ENCODE measurements at regions not wholly inside any gene's neighbourhood (a gene's known extent, or its start where the extent isn't known, plus 50 kb on each side); places are given as distances from the start of the nearest gene placed in this dataset.

DNA sequence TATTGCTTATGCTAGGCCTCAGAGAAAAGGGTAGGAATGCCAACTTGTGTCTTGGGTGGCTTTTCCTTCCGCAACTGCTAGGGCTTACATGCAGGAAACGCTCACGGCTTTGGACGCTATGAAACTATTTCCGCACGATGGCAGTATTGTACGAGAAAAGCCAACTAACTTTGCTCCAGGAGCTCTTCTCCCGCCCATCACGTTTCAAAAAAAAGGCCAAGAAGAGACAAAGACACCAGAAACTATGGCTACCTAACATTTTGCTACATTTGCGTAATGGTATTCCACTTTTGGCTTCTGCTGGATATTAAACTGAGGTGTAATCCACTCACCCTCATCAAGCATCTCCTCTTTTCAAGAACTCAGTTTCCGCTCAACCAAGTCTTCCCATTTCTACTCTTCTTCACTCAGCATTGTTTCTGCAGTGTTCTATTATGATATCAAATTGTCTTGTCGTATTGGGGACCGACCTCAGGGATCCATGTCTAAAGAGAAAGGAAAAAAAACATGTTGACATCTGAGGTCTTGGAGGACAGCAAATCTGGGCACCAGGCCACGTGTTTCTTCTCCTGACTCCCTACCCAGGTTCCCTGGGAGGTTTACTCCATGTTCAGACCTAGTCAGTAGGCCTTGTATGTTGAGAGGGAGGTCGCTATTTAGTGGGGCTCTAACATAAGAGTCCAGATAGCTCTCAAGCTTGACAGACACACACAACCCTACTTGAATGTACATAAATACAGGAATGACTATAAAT is 239.4 kb upstream of the STK26 start:
- Histone ChIP-seq H3K27ac (peak overlapping the region; percentile 84), H3K27me3 (ENCODE audit: insufficient read depth, low read depth) (no peaks in the 10 kb centered on the region), H3K4me1 (ENCODE audit: low read depth, poor library complexity, severe bottlenecking) (no peaks in the 10 kb centered on the region), H3K9ac (peak overlapping the region; percentile 67), H2AFZ (ENCODE audit: low read depth) (peak overlapping the region; percentile 52; the same call in 1 of the 2 replicates), H4K20me1 (ENCODE audit: insufficient read depth) (no peaks in the 10 kb centered on the region), H3K79me2 (ENCODE audit: insufficient read depth, low read depth) (no peaks in the 10 kb centered on the region), H3K4me2 (peak overlapping the region; percentile 21), H3K36me3 (ENCODE audit: insufficient read depth) (no peaks in the 10 kb centered on the region), H3K4me3 (IDR thresholded peaks at IDR 0.05; ENCODE audit: insufficient read depth, low read depth, low read length) (no peak overlapping the region)
- TF ChIP-seq, protein P1, sequence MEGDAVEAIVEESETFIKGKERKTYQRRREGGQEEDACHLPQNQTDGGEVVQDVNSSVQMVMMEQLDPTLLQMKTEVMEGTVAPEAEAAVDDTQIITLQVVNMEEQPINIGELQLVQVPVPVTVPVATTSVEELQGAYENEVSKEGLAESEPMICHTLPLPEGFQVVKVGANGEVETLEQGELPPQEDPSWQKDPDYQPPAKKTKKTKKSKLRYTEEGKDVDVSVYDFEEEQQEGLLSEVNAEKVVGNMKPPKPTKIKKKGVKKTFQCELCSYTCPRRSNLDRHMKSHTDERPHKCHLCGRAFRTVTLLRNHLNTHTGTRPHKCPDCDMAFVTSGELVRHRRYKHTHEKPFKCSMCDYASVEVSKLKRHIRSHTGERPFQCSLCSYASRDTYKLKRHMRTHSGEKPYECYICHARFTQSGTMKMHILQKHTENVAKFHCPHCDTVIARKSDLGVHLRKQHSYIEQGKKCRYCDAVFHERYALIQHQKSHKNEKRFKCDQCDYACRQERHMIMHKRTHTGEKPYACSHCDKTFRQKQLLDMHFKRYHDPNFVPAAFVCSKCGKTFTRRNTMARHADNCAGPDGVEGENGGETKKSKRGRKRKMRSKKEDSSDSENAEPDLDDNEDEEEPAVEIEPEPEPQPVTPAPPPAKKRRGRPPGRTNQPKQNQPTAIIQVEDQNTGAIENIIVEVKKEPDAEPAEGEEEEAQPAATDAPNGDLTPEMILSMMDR (conservative IDR thresholded peaks at IDR 0.05; ENCODE audit: low read depth, low read length) = peak; percentile 39

DNA sequence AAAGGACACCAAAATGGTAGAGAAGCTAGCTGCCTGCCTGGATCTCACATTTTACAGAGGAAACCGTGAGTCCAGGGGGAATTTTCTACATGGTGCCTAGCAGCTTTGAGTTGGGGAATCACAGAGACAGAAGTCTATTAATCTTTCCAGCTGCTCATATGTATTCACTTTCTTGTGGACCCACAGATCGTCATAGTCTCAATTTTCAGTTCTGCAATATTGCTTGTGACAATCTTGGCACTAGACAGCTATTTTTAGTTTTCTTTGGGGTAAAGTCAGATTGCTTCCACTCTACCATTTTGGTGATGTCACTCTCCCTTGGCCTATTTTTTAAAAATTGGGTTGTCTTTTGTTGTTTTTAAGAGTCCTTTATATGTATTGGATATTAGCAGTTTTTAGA is 233.4 kb upstream of the STK26 start:
- Histone ChIP-seq H3K36me3 (ENCODE audit: insufficient read depth) (no peaks in the 10 kb centered on the region), H3K27me3 (ENCODE audit: insufficient read depth, low read depth) (no peaks in the 10 kb centered on the region), H3K4me3 (IDR thresholded peaks at IDR 0.05; ENCODE audit: insufficient read depth, low read depth, low read length) (no peak overlapping the region), H3K79me2 (ENCODE audit: insufficient read depth, low read depth) (no peaks in the 10 kb centered on the region), H2AFZ (ENCODE audit: low read depth) (no peak overlapping the region), H3K9ac (no peak overlapping the region), H3K4me2 (no peak overlapping the region), H3K4me1 (ENCODE audit: low read depth, poor library complexity, severe bottlenecking) (no peaks in the 10 kb centered on the region), H4K20me1 (ENCODE audit: insufficient read depth) (no peaks in the 10 kb centered on the region), H3K27ac (no peak overlapping the region)
- TF ChIP-seq, protein P1 (conservative IDR thresholded peaks at IDR 0.05; ENCODE audit: low read depth, low read length) = no peak

DNA sequence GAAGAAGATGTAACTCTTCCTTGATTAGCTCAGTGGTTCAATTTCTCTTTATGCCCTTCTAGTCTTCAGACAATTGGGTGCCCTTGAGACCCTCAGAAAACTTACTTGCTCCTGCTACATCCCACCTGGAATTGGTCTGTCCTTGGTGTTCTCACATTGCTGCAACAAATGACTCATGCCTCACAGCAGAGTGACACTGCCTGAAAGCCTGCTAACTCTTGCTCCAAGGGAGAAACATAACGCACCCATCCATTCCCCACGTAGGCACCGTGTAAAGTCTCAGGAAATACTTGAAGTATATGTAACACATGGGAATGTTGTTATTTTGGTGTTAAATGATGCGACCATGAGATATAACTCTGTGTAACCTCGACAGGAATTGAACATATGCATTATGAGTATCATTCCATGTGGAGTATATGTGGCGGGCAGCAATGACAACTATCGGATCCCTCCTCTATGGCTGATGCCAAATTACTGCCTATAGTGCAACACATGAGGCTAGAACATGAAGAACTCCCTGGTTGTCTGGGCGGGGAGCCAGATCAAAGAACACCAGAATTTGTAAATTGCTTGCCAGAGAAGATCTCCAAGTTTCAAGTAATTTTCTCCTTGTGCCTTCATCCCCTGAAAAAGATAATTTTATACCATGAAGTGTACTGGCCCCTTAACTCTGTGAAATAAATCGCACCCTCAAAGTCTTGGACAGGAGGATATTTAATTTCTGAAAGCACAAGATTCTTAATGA is 231.3 kb upstream of the STK26 start:
- Histone ChIP-seq H3K27ac (no peak overlapping the region), H3K9ac (no peak overlapping the region), H3K79me2 (ENCODE audit: insufficient read depth, low read depth) (no peaks in the 10 kb centered on the region), H2AFZ (ENCODE audit: low read depth) (no peak overlapping the region), H3K4me1 (ENCODE audit: low read depth, poor library complexity, severe bottlenecking) (no peaks in the 10 kb centered on the region), H3K27me3 (ENCODE audit: insufficient read depth, low read depth) (no peaks in the 10 kb centered on the region), H3K4me2 (no peak overlapping the region), H4K20me1 (ENCODE audit: insufficient read depth) (no peaks in the 10 kb centered on the region), H3K4me3 (IDR thresholded peaks at IDR 0.05; ENCODE audit: insufficient read depth, low read depth, low read length) (no peak overlapping the region), H3K36me3 (ENCODE audit: insufficient read depth) (no peaks in the 10 kb centered on the region)
- TF ChIP-seq, protein P1 (conservative IDR thresholded peaks at IDR 0.05; ENCODE audit: low read depth, low read length) = no peak

DNA sequence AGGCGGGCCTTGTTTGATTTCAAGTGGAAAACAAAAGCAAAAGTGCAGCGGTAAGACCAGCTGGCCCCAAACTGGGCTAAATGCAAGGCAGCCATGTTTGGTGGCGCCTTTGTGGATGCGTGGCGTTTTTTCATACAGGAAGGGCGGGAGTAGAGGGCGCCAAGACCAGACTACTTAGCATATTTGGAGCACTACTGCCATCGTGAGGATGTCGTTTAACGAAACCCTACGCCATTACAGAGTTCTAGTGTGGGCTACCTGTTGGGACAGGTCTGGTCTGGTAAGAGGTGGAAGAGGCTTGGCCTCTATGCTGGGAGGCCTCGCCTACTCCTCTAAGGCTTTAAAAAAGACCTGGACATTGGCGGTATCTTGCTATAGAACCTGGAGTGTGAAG is 230.7 kb upstream of the STK26 start:
- Histone ChIP-seq H3K4me2 (no peak overlapping the region), H4K20me1 (ENCODE audit: insufficient read depth) (no peaks in the 10 kb centered on the region), H3K4me1 (ENCODE audit: low read depth, poor library complexity, severe bottlenecking) (no peaks in the 10 kb centered on the region), H3K27me3 (ENCODE audit: insufficient read depth, low read depth) (no peaks in the 10 kb centered on the region), H3K36me3 (ENCODE audit: insufficient read depth) (no peaks in the 10 kb centered on the region), H3K27ac (no peak overlapping the region), H3K79me2 (ENCODE audit: insufficient read depth, low read depth) (no peaks in the 10 kb centered on the region), H3K4me3 (IDR thresholded peaks at IDR 0.05; ENCODE audit: insufficient read depth, low read depth, low read length) (no peak overlapping the region), H3K9ac (no peak overlapping the region), H2AFZ (ENCODE audit: low read depth) (no peak overlapping the region)
- TF ChIP-seq, protein P1 (conservative IDR thresholded peaks at IDR 0.05; ENCODE audit: low read depth, low read length) = no peak
